ENCODE measurements at regions not wholly inside any gene's neighbourhood (a gene's known extent, or its start where the extent isn't known, plus 50 kb on each side); places are given as distances from the start of the nearest gene placed in this dataset.

- TF ChIP-seq CTCF (conservative IDR thresholded peaks at IDR 0.05 in 1 of 2, IDR thresholded peaks at IDR 0.05 in 1 of 2; ENCODE audit: extremely low read depth in 1 of 2, insufficient read depth in 1 of 2, low read depth in 1 of 2, low read length in 2 of 2) (no peak), EZH2 (IDR thresholded peaks at IDR 0.05; ENCODE audit: borderline replicate concordance, low read length) (no peak)
Observed at GRCh38 chr6:9543649-9544048, 871.2 kb downstream of the TFAP2A start.

Data from mammary epithelial cell (primary cell).